B cell (primary cell): ENCODE measurements at regions not wholly inside any gene's neighbourhood (a gene's known extent, or its start where the extent isn't known, plus 50 kb on each side); places are given as distances from the start of the nearest gene placed in this dataset.
A peak's percentile ranks its signal among the peaks of the same experiment; 100 is the strongest.

Source experiments
- ATAC-seq: fragments of 200-7000 bp; cut with Tn5 transposase; one replicate; pipeline ENCODE4 v1.10.0; 2021; ENCODE audit warnings: low read depth, mild to moderate bottlenecking, moderate number of reproducible peaks, moderate library complexity
- CTCF ChIA-PET: fragments of 350-600 bp; sonication (Branson Sonifier 250); formaldehyde crosslinking; loops from one replicate; lab custom pipeline; 2021; ENCODE audit warnings: antibody characterized with exemption, inconsistent platforms; lab: Charles Lee
- POLR2A ChIA-PET: fragments of 350-600 bp; sonication (Branson Sonifier 250); formaldehyde crosslinking; loops from one replicate; lab custom pipeline; 2021; ENCODE audit warnings: antibody characterized with exemption; lab: Charles Lee
- DNase-seq: peaks from one replicate; pipeline ENCODE4 v3.0.0; 2013
- H2AFZ ChIP-seq: 2 replicates; pipeline ENCODE4 v1.6.1; 2012; ENCODE audit warnings: mild to moderate bottlenecking, low read depth, low read length; ENCODE audit not compliant: insufficient read depth, poor library complexity, severe bottlenecking
- H3K27ac ChIP-seq, 2 donors: 1 replicate in 1 of 2; 2 replicates in 1 of 2; pipeline ENCODE4 v1.5.1; 2012 to 2013; ENCODE audit warnings: low read length in 2 of 2, mild to moderate bottlenecking in 2 of 2, moderate library complexity in 1 of 2
- H3K27me3 ChIP-seq, 4 experiments: fragments of 200-600 bp in 1 of 4; sonication (generic) in 1 of 4; replicated peaks in 1 of 4; 1 replicate in 2 of 4; 2 replicates in 2 of 4; pipeline versions ENCODE4 v1.6.1 to v1.7.0; 2013 to 2016; ENCODE audit warnings: low read length in 3 of 4, mild to moderate bottlenecking in 2 of 4, mixed read lengths in 1 of 4, moderate library complexity in 1 of 4; ENCODE audit not compliant: insufficient read depth in 4 of 4, control insufficient read depth in 3 of 4; ENCODE audit errors: control extremely low read depth in 1 of 4
- H3K36me3 ChIP-seq, 2 experiments: replicated peaks in 1 of 2; 1 replicate in 1 of 2; 2 replicates in 1 of 2; pipeline versions ENCODE4 v1.6.1 to v1.7.1; 2013; ENCODE audit warnings: low read length in 1 of 2; ENCODE audit not compliant: insufficient read depth in 2 of 2, control insufficient read depth in 1 of 2; ENCODE audit errors: control extremely low read depth in 1 of 2, extremely low read depth in 1 of 2
- H3K4me1 ChIP-seq, 2 donors: fragments of 200-600 bp in 1 of 2; sonication (generic) in 1 of 2; 1 replicate in 1 of 2; 2 replicates in 1 of 2; pipeline versions ENCODE4 v1.5.1 to v1.6.1; 2013 to 2017; ENCODE audit warnings: low read length in 2 of 2; ENCODE audit not compliant: control insufficient read depth in 2 of 2, insufficient read depth in 2 of 2
- H3K4me2 ChIP-seq: replicated peaks from 2 replicates; pipeline ENCODE3; 2012; ENCODE audit warnings: mild to moderate bottlenecking, low read depth, low read length; ENCODE audit not compliant: poor library complexity, severe bottlenecking
- H3K4me3 ChIP-seq, 5 experiments: fragments of 200-600 bp in 1 of 5; sonication (generic) in 1 of 5; 1 replicate in 3 of 5; 2 replicates in 2 of 5; pipeline versions ENCODE4 v1.5.1 to v1.7.0; 2011 to 2016; ENCODE audit warnings: low read length in 4 of 5, mild to moderate bottlenecking in 4 of 5, low read depth in 2 of 5, control low read depth in 1 of 5, moderate library complexity in 1 of 5; ENCODE audit not compliant: insufficient read depth in 1 of 5; ENCODE audit errors: control extremely low read depth in 1 of 5, extremely low read depth in 1 of 5
- H3K79me2 ChIP-seq: fragments of 200-600 bp; sonication (generic); one replicate; pipeline ENCODE4 v1.6.0; 2016; ENCODE audit warnings: low read length; ENCODE audit not compliant: control insufficient read depth, insufficient read depth
- H3K9ac ChIP-seq: fragments of 200-600 bp; sonication (generic); 2 replicates; pipeline ENCODE4 v1.6.1; 2017; ENCODE audit warnings: mild to moderate bottlenecking, low read length, moderate library complexity
- H3K9me3 ChIP-seq, 3 donors: one replicate each; pipeline versions ENCODE4 v1.6.1 to v1.7.1; 2013; ENCODE audit warnings: low read length in 2 of 3; ENCODE audit not compliant: control insufficient read depth in 2 of 3, insufficient read depth in 1 of 3; ENCODE audit errors: control extremely low read depth in 1 of 3
- H4K20me1 ChIP-seq: 2 replicates; pipeline ENCODE4 v1.6.0; 2012; ENCODE audit warnings: mild to moderate bottlenecking, low read length; ENCODE audit not compliant: insufficient read depth, control insufficient read depth, poor library complexity, severe bottlenecking
- H3K27ac Mint-ChIP-seq: one replicate; pipeline ENCODE4 v1.8.0; 2021; ENCODE audit warnings: mixed read lengths
- H3K27me3 Mint-ChIP-seq: one replicate; pipeline ENCODE4 v1.8.0; 2021; ENCODE audit warnings: mixed read lengths
- H3K4me1 Mint-ChIP-seq: one replicate; pipeline ENCODE4 v1.8.0; 2021; ENCODE audit warnings: mixed read lengths
- H3K4me3 Mint-ChIP-seq: one replicate; pipeline ENCODE4 v1.8.0; 2021; ENCODE audit warnings: mixed read lengths
- H3K9me3 Mint-ChIP-seq: one replicate; pipeline ENCODE4 v1.8.0; 2022; ENCODE audit warnings: mixed read lengths; ENCODE audit not compliant: insufficient read depth
- EZH2 ChIP-seq: IDR thresholded peaks from 2 replicates; pipeline ENCODE4 v1.6.1; 2012; ENCODE audit warnings: borderline replicate concordance, low read depth, mild to moderate bottlenecking, moderate library complexity, low read length; ENCODE audit not compliant: insufficient read depth, poor library complexity, severe bottlenecking
- WGBS: methylation state at CpG from one replicate; pipeline ENCODE4 v1.1.5; 2013; ENCODE audit warnings: missing lambda C conversion rate; ENCODE audit not compliant: insufficient coverage; 5-methylcytosine and 5-hydroxymethylcytosine counted together
- intact Hi-C: fragments of 100-400 bp; cut with micrococcal nuclease; formaldehyde crosslinking; loops from one replicate; pipeline ENCODE4 v1.10.0; 2022
- TF ChIP-seq, protein P1 (sequence below): fragments of 200-600 bp; IDR thresholded peaks from one replicate; pipeline ENCODE4 v1.8.0; 2022; ENCODE audit warnings: antibody characterized with exemption, mild to moderate bottlenecking

DNA sequence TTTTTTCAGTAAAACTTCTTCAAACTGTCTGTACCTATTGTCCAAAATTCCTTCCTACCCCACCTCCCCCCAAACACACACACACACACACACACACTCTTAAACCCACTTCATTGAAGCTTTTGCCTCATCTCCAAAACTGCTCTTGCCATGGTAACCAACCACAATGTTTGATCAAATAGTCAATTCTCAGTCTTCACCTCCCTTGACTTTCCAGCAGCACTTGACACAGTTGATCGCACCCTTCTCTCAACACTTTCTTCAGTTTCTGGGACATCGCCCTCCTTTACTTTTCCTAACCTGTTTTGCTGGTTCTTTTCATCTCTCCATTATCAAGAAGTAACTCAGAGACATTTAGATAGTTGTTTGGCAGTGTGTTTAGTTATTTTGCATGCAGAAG lies 71.5 kb upstream of the COL21A1 start:
- no peak for ATAC-seq
- POLR2A ChIA-PET = no interaction called here
- TF ChIP-seq, protein P1, sequence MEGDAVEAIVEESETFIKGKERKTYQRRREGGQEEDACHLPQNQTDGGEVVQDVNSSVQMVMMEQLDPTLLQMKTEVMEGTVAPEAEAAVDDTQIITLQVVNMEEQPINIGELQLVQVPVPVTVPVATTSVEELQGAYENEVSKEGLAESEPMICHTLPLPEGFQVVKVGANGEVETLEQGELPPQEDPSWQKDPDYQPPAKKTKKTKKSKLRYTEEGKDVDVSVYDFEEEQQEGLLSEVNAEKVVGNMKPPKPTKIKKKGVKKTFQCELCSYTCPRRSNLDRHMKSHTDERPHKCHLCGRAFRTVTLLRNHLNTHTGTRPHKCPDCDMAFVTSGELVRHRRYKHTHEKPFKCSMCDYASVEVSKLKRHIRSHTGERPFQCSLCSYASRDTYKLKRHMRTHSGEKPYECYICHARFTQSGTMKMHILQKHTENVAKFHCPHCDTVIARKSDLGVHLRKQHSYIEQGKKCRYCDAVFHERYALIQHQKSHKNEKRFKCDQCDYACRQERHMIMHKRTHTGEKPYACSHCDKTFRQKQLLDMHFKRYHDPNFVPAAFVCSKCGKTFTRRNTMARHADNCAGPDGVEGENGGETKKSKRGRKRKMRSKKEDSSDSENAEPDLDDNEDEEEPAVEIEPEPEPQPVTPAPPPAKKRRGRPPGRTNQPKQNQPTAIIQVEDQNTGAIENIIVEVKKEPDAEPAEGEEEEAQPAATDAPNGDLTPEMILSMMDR = no peak
- no peak for TF ChIP-seq EZH2

DNA sequence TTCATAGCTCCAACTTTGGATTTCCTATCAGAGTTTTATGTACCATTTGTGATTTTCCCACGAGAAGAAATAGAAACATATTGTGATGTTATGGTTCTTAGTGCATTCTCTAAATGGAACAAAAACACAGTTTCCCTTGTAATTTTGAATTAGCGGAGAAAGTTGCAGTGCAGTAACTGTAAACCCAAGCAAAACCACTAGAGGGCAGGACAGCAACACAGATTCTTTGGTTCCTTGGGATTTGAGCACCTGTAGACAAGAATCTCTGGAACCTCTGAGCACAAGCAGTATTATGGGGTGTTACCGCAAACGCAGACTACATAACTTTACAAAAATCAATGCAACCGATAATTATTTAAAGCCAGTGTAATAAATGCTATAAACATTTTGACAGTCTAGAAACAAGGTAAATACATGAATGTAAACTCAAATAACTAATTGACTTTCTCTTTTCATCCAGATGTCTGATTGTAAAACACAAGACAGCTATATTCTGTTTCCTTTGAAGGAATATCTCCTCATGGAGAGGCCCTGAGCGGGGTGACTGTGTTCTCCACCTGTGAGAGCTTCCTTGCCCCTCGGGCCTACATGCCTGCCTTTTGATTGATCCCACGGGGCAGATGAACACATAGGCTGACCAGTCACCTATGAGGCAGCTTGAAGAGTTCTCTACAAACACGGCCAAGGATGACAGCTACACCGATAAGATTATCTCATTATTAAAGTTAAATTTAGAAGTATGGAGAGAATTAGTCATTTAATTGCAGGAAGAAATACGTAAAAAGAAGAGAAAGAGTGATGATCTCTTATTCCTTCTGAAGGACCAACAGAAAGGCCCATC lies 67.5 kb upstream of the COL21A1 start:
- no peak overlapping the region for H3K4me2 ChIP-seq
- no peaks in the 10 kb centered on the region for H4K20me1 ChIP-seq
- H3K36me3 ChIP-seq = no peaks in the 10 kb centered on the region
- no peak overlapping the region for H3K4me3 ChIP-seq
- H3K9me3 ChIP-seq = no peaks in the 10 kb centered on the region
- POLR2A ChIA-PET = no interaction called here
- no peak overlapping the region for H3K9ac ChIP-seq
- 89% methylated on average over 4 of the region's 11 CpGs for WGBS
- H3K4me1 Mint-ChIP-seq = no peaks in the 10 kb centered on the region
- H3K79me2 ChIP-seq = no peaks in the 10 kb centered on the region
- no peaks in the 10 kb centered on the region for H3K9me3 Mint-ChIP-seq
- no peak for TF ChIP-seq EZH2
- TF ChIP-seq, protein P1 = peak; percentile 37
- H3K27me3 ChIP-seq = no peaks in the 10 kb centered on the region
- no peak for ATAC-seq
- H3K4me3 Mint-ChIP-seq = no peak overlapping the region
- CTCF ChIA-PET = no interaction called here
- H3K27me3 Mint-ChIP-seq = no peaks in the 10 kb centered on the region
- no peak overlapping the region for H2AFZ ChIP-seq
- no peaks in the 10 kb centered on the region for H3K4me1 ChIP-seq
- peak; percentile 1 for DNase-seq
- no peak overlapping the region for H3K27ac ChIP-seq
- intact Hi-C loops = no loop called here
- no peak overlapping the region for H3K27ac Mint-ChIP-seq

More for the DNA sequence above, 71.5 kb upstream of the COL21A1 start:
- Histone ChIP-seq H3K9me3 (no peaks in the 10 kb centered on the region), H3K27me3 (no peaks in the 10 kb centered on the region), H2AFZ (no peak overlapping the region), H3K4me1 (no peaks in the 10 kb centered on the region), H3K27ac (no peak overlapping the region), H3K4me2 (no peak overlapping the region), H3K36me3 (no peaks in the 10 kb centered on the region), H3K4me3 (no peak overlapping the region), H3K79me2 (no peaks in the 10 kb centered on the region), H4K20me1 (no peaks in the 10 kb centered on the region), H3K9ac (no peak overlapping the region)
- Mint-ChIP-seq H3K27me3 (no peaks in the 10 kb centered on the region), H3K9me3 (no peaks in the 10 kb centered on the region), H3K4me1 (no peaks in the 10 kb centered on the region), H3K27ac (no peak overlapping the region), H3K4me3 (no peak overlapping the region)
- no CpG with 5 or more reads among the region's 2 CpGs for WGBS
- no peak for DNase-seq
- intact Hi-C loops = no loop called here
- CTCF ChIA-PET = no interaction called here
